ENCODE measurements at regions not wholly inside any gene's neighbourhood (a gene's known extent, or its start where the extent isn't known, plus 50 kb on each side); places are given as distances from the start of the nearest gene placed in this dataset.
"Not testable (repeated sequence)": the region's sequence is repeated elsewhere in the genome, so short reads cannot be mapped to it uniquely, and the experiment has no call there.

DNA sequence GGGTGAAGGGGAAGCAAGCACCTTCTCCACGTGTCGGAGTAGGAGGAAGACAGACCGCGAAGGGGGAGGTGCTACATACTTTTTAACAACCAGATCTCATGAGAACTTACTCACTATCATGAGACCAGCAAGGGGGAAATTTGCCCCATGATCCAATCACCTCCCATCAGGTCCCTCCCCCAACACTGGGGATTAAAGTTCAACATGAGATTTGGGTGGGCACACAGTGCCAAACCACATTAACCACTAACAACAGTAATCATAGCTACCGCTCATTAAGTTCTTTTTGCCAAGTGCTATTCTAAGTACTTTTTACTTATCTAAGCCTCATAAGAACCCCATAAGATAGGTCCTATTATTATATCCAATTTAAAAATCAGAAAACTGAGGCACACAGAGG lies 450.5 kb upstream of the DDI1 start:
- no peak for DNase-seq

DNA sequence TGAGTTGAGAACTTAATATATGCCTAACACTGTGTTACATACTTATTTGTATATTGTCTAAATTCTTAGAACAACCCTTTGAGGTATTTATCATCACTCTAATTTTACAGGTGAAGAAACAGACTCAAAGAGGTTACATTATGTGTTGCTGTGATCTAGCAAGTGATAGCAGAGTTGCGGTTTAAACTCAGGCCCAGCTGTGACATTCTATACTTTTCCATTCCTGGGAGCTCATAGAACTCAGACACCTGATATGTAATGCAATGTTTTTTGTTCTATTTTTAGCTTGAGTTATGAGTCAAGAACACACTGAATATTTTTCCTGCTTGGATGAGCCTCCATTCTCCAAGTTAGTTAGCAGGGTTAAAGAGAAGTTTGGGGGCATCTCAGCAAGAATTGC lies 449.7 kb upstream of the DDI1 start:
- DNase-seq, result no peak

DNA sequence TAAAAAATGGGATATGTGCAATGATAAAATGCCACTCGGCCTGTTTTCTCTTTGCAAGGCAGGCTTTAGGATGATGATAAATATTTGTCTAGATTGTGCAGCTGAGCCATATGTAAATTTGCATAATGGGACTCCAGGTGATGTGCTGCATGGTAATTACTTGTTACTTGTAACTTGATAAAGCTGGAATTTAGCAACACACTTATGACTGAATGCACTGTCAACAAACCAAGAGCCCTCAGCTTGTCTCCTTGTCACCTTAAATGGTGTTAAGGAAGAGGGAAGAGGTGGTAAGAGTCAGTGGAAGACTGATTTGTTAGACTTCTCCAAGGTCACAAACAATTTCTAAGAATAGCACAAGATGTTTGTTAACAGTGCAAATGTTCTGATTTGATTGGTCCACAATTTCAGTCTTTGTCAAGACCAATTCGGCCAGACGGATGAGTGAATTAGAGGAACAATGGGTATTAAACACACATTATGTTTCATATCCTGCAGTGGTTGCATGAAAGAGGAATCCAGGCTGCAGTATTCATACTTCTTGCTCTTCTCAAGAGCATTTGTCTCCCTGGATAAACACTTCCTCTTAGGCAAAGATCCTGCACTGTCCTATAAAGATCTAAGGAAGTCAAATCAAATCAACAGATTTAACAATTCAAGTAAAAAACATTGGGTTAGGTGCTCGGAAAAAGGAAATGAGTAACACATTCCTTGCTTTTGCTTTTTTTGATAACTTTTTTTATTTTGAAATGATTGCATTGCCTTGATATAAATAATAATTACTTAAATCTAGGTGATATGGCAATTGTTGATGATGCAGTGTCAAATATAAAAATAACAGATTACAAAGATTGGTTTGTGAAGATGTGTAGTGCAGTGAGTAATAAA lies 448.3 kb upstream of the DDI1 start:
- DNase-seq, result no peak

DNA sequence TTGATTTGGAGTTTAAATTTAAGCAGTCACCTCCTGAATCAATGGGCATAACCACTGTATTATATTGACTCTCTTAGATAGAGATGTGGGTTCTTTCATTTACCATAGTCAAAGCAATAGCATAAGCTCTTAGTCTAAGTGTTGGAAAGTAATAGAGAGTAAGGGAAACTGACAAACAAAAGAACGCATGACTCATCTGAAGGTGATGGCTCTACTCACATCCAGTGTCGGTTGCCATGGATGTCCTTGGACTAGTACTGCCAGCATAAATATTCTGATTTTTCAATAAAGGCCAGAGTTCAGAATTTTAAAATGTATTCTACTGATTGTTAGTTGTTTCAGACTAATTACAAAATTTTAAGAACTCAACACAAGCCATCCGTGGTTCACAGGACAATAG lies 444.9 kb upstream of the DDI1 start:
- no peak for DNase-seq

DNA sequence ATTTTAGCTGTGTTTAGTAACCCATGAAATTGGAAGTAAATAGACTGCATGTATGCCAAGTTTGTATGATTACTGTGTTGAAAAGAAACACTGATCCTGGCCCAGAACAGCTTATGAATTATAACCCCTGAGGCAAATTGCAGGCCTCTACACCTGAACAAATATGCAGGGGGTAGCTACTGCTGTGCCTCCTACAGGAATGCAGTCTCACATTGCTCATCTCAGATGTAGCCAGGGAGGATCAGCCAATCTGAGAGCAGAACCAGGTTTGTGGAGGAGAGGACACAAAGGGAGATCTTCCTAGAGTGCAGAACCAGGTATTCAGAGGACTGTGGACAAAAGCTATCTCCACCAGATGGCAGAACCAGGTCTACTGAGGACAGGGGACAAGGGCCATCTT lies 442.2 kb upstream of the DDI1 start:
- DNase-seq, result no peak

DNA sequence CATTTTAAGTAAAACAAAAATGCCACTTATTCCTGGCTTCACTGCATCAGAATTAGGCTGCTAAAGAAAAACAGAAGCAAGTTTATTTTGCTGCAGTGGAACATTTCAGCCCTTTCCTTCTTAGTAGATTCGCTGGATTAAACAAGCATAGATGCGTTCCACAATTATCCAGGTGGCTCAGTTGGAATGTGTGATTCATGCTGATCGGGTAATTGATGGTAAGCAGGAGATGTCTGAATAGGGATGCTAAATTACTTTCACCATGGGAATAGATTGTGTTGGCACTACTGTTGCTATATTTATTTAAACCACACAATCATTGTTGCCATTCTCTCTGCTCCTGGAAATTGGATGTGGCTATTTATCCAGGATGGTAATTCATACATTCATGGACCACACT lies 440.1 kb upstream of the DDI1 start:
- DNase-seq, result no peak

DNA sequence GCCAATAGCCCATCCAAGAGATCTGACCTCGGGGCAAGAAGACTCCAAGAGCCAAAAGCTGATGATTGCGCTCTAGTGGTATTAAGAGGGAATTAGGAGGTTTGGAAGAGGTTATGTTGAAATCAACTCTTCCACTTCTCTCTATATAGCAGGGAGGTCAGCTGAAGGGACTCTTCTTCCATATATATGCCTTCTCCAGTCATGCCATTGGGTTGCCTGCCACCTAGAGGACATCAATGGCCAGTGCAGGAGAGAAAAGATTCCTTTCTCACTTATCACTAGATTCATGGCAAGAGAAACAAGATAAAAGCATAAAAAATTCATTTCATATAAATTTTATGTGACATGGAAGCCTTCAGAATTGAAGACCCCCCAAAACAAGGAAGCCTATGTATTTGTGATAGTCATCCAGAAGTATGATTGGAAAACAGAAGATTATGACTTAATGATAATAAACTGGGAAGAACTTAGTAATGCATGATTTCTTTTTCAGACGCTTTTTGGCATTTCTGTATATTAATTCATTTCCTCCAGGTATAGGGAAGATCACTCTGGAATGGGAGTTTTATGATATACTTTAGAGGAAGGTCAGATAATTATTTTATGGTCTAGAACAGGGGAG lies 435.1 kb upstream of the DDI1 start:
- DNase-seq, result peak; percentile 32

DNA sequence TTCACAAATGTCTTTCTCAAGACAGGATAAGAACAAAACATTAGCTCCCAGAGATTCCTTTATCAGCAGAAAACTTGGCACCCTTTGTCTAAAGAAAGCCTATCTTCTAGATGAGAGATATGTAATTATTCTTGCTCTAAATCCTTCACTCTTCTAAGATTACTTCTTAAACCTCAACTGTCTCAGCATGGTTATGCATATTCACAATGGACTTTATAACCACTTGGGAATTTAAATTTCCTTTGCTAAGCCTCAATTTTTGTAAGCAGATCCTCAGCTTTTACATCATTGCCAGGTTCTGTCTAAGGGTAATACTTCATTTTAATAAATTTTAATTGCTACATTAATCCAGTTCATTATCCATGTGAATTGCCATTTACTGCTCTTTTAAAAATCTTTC lies 433.6 kb upstream of the DDI1 start:
- DNase-seq, result no peak

DNA sequence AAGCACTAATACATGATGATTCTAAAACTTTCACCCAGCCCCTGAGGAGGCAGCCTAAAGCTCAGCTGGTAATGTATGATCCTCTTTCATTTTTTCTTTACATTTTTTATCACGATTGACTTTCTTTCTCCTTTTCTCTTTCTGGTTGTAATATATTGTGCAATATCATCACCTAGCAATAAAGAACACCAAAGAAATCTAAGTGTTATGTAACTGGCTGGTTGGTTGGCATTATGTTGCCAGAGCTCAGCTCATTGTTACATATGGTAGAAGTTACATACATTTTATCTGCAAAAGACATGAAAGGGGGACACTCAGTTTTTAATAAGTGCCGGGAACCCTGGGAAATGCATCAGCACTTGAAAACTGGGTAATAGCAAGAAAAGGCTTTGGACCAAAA lies 432.1 kb upstream of the DDI1 start:
- DNase-seq, result no peak

DNA sequence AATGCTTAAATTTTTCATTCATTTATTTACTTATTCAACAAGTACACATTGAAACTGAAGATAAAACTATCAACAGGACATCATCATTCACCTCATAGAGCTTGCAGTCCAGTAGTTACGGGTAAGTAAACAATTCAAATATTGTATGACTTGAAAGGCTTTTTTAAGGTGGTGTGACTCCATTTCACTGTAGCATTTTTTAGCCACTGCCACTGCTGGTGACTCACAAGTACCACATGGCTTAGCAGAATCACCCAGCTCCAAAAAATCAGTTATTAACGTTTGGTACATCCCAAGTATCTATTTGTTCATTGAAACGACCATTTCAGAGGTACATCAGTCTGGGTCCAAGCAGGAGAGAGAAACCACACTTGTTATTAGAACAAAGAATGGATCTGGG lies 427.9 kb upstream of the DDI1 start:
- DNase-seq, result no peak

DNA sequence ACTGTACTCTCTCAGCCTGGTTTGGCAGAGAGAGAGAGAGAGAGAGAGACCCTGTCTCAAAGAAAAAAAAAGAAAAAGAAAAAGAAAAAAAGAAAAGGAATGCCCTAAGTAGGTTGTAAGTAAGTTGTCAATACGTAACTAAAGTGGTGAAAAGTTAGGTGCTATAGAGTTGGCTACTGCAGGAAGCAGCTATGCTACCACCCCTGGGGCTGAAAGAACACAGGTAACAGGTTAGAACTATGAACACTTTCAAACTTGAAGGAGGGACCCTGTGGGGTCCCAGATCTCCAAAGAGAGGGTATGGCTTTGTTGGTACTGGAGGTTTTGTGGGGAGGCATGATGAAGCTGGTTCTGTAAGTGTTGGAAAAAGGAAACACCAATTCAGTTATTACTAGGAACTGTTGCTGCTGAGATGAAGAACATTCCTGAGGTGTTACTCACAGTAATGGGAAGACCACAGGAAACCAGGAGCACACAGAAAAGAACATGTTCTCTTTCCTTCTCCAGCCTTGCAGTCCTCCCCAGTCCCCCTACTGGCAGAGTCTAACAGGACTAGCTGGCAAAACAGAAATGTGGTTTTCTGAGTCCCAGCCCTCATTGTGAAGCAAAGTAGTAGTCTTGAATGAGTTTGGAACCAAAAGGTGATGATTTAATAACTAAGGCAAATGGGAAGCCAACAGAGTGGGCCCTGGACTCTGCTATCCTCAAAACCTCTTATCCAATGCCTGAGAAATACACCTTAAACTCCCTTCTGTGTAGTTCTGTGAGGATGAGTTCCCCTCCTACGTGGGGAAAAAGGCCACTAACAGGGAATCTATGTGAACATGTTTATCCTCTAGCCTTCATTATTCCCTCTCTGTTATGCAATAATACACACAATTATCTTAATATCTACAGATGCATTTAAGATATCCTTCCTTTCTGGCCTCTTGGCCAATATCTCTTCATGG lies 427.0 kb upstream of the DDI1 start:
- no peak for DNase-seq

DNA sequence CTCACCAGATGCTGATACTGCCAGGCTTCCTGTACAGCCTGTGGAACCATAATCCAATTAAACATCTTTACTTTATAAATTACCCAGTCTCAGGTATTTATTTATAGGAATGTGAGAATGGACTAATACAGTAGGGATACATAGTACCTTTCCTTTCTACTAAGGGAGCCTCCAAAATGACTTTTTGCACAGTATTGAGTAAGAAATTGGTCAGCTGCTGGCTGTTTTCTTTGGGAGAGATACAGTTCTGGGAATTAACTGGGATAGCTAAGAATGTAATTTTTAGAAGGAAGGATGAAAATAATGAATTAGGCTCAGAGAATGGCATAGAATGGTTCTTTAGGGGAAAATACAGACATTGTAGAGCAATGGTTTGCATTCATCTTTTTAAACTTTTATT lies 426.0 kb upstream of the DDI1 start:
- DNase-seq, result no peak

DNA sequence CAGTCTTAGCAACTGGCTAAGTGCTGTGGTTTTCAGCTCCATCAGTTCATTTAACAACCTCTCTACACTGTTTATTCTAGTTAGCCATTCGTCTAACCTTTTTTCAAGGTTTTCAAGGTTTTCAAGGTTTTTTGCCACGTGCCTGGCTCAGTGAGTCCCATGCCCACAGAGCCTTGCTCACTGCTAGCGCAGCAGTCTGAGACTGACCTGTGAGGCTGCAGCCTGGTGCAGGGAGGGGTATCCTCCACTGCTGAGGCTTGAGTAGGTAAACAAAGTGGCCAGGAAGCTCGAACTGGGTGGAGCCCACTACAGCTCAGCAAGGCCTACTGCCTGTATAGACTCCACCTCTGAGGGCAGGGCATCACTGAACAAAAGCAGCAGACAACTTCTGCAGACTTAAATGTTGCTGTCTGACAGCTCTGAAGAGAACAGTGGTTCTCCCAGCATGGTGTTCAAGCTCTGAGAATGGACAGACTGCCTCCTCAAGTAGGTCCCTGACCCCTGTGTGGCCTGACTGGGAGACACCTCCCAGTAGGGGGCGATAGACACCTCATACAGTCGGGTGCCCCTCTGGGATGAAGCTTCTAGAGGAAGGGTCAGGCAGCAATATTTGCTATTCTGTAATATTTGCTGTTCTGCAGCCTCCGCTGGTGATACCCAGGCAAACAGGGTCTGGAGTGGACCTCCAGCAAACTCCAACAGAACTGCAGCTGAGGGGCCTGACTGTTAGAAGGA lies 424.7 kb upstream of the DDI1 start:
- DNase-seq, result not testable (repeated sequence)

DNA sequence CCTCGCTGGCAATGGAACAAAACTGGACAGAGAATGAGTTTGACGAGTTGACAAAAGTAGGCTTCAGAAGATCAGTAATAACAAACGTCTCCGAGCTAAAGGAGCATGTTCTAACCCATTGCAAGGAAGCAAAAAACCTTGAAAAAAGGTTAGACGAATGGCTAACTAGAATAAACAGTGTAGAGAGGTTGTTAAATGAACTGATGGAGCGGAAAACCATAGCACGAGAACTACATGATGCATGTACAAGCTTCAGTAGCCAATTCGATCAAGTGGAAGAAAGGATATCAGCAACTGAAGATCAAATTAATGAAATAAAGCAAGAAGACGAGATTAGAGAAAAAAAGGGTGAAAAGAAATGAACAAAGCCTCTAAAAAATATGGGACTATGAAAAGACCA lies 424.0 kb upstream of the DDI1 start:
- not testable (repeated sequence) for DNase-seq

DNA sequence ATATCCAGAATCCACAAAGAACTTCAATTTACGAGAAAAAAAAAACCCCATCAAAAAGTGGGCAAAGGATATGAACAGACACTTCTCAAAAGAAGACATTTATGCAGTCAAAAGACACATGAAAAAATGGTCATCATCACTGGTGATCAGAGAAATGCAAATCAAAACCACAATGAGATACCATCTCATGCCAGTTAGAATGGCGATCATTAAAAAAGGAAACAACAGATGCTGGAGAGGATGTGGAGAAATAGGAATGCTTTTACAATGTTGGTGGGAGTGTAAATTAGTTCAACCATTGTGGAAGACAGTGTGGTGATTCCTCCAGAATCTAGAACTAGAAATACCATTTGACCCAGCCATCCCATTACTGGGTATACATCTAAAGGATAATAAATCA lies 419.9 kb upstream of the DDI1 start:
- DNase-seq, result not testable (repeated sequence)

DNA sequence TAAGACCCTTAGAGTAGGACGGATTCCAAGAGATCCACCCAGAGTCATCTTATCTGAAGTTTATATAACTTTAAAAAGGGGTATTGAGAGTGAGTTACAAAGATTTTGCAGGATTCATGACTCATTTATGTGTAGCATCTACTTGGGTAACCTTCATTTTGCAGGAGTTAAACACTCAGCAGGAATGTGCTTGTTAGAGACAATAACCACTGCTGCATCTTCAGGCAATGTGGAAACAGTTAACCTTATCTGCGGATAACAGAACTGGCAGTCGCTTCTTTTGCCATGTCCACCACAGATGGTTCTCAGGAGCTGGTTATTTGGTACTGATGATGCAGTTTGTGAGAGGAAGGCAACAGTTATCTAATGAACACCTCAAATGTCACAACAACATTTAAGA lies 417.9 kb upstream of the DDI1 start:
- no peak for DNase-seq

DNA sequence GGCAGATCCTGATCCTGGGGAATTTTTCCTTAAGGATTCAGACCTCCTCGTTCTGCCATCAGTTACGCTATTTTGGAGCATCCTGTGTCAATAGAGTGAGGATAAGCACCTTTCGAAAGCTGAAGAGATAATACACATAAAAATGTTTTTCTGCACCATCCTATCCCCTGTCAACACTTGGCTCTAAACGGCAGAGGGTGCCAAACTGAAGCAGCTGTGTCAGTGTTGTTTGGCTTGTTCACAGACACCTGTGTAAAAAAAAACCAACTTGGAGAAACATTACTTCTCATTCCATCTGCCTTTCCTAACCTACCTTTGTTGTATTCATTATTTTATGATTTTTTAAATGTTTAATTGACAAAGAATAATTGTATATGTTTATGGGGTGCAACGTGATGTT lies 417.0 kb upstream of the DDI1 start:
- no peak for DNase-seq

DNA sequence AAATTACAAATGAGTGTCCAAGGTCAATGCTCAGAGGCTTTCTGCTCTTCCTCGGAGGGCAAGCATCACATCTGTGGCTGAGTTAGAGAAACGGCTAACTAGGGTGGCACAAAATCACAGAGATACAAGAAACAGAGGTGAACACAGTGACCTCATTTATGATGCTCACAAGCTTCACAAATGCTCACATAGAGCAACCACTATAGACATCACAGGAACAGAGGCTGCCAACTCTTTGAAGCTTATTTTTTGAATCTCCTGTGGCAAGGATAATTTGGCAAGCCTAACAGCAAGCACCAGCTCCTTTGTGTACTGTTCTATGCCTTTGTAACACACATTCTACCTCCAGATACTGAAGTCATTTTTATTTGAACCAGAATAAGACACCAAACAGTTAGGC lies 416.5 kb upstream of the DDI1 start:
- DNase-seq, result no peak

DNA sequence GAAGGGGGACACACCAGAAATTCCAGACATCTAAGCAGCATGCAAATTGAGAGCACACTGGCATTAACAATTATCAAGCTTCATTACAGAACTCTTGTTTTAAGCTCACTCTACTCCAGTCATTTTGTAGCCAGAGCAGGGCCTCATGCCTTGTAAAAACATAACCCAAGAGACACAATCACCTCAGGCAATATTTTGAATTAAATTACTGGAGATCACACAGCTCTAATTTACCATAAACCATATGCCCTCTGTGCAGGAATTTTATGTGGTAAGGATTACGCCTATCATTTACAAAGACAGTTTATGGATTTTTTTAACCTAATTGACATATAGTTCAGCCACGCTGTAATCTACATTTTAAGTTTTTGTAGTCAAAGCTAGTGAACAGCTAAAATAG lies 414.1 kb upstream of the DDI1 start:
- DNase-seq, result no peak

DNA sequence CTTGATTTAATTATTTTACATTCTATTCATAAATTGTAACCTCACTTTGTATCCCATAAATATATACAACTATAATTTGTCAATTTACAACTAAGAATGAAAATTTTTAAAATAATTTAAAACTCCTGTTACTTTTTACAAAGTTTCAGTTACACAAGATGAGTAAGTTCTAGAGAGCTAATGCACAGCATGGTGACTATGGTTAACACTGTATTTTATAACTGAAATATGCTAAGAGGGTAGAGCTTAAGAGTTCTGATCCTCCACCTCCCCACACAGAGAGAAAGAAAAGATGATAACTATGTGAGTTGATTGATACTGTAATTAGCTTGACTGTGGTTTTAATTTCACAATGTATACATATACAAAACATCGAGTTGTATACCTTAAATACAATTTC lies 412.5 kb upstream of the DDI1 start:
- DNase-seq, result no peak

DNA sequence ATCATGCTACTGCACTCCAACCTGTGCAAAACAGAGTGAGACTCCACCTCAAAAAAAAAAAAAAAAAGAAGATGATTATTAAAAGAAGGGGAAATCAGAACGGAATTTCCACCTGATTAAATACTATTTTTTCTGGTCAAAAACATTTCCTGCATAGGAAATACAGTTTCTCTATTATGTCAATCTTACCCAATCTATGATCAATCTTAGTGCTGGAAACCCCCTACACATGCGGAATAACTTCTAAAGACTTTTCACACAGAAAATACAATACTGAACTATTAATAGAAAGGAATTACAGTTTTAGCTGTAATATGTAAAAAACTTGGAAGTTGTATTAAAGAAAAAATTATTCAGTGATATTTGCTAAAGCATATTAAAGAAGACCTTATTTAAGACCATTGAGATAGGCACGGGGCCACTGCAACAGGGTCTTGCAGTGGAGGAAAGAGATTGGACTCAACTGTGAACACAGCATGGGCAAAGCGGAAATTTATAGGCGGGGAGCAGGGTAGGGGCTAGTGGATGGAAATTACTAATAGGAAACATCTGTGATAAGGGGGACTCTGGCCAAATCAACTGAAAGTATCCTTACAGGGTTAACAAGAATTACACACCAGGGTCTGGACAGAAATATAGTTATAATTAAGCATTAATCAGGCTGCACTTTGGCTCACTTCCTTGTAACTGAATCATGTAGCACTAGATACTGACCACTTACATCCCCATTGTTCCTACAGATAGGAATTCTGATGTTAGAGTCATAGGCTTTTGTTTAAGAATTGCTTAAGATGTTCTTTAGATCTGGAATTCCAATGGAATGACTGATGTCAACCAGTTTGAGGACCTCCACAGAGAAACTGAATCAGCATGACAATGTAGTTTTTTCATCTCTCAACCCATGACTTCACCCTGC lies 411.5 kb upstream of the DDI1 start:
- no peak for DNase-seq

DNA sequence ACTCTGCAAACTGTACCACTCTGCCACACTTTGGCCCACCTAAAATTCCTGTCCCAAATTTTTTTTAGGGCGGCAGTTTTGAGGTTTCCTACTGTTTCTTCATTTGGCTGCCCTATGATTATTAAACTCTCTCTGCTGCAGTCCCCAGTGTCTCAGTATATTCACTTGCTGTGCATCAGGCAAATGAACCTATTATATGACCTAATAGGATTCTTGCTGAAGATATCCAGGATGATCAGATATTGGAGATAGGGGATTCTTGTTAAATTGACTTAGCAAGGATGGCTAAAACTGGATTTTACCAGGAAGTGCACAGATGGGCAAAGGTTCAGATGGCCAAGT lies 410.8 kb upstream of the DDI1 start:
- no peak for DNase-seq
